Endothelial cell (in vitro differentiated cells): ENCODE measurements at regions not wholly inside any gene's neighbourhood (a gene's known extent, or its start where the extent isn't known, plus 50 kb on each side); places are given as distances from the start of the nearest gene placed in this dataset.

Experiments used
- DNase-seq: peaks from one replicate; pipeline ENCODE4 v3.0.0; 2021; ENCODE audit warnings: low spot score
- H3K27ac Mint-ChIP-seq: one replicate; pipeline ENCODE4 v1.8.0; 2021; ENCODE audit warnings: mixed read lengths, inconsistent platforms; ENCODE audit not compliant: unreplicated experiment
- H3K27me3 Mint-ChIP-seq: one replicate; pipeline ENCODE4 v1.8.0; 2021; ENCODE audit warnings: mild to moderate bottlenecking, moderate library complexity, mixed read lengths, inconsistent platforms; ENCODE audit not compliant: unreplicated experiment
- H3K36me3 Mint-ChIP-seq: one replicate; pipeline ENCODE4 v1.8.0; 2021; ENCODE audit warnings: mild to moderate bottlenecking, low read depth, mixed read lengths, inconsistent platforms; ENCODE audit not compliant: unreplicated experiment
- H3K4me1 Mint-ChIP-seq: one replicate; pipeline ENCODE4 v1.8.0; 2021; ENCODE audit warnings: mild to moderate bottlenecking, mixed read lengths, inconsistent platforms; ENCODE audit not compliant: unreplicated experiment
- H3K4me3 Mint-ChIP-seq: one replicate; pipeline ENCODE4 v1.8.0; 2021; ENCODE audit warnings: mild to moderate bottlenecking, mixed read lengths, inconsistent platforms; ENCODE audit not compliant: unreplicated experiment
- H3K9me3 Mint-ChIP-seq: one replicate; pipeline ENCODE4 v1.8.0; 2021; ENCODE audit warnings: mixed read lengths, inconsistent platforms; ENCODE audit not compliant: unreplicated experiment
- CTCF ChIP-seq: fragments of 200-600 bp; sonication (generic); IDR thresholded peaks from one replicate; pipeline ENCODE4 v1.5.0; 2021; ENCODE audit warnings: antibody characterized with exemption; ENCODE audit not compliant: unreplicated experiment

GRCh38 chr4:159010563-159011260, 92.2 kb upstream of the RAPGEF2 start:
- peaks cover 2% of the 10 kb centered on the region for H3K4me1 Mint-ChIP-seq
- H3K36me3 Mint-ChIP-seq = no peaks in the 10 kb centered on the region
- H3K27me3 Mint-ChIP-seq = peaks cover 1% of the 10 kb centered on the region
- no peak overlapping the region for H3K4me3 Mint-ChIP-seq
- DNase-seq = no peak
- H3K9me3 Mint-ChIP-seq = no peaks in the 10 kb centered on the region
- TF ChIP-seq CTCF = no peak
- no peak overlapping the region for H3K27ac Mint-ChIP-seq

GRCh38 chr4:159012381-159012780, 90.5 kb upstream of the RAPGEF2 start:
- no peak overlapping the region for H3K27ac Mint-ChIP-seq
- DNase-seq = no peak
- no peak overlapping the region for H3K4me3 Mint-ChIP-seq
- peaks cover 2% of the 10 kb centered on the region for H3K4me1 Mint-ChIP-seq
- no peaks in the 10 kb centered on the region for H3K36me3 Mint-ChIP-seq
- no peak for TF ChIP-seq CTCF
- no peaks in the 10 kb centered on the region for H3K27me3 Mint-ChIP-seq
- no peaks in the 10 kb centered on the region for H3K9me3 Mint-ChIP-seq

GRCh38 chr4:159013692-159014091, 89.2 kb upstream of the RAPGEF2 start:
- Mint-ChIP-seq H3K4me1 (peaks cover 2% of the 10 kb centered on the region), H3K4me3 (no peak overlapping the region), H3K9me3 (no peaks in the 10 kb centered on the region), H3K27me3 (no peaks in the 10 kb centered on the region), H3K36me3 (no peaks in the 10 kb centered on the region), H3K27ac (no peak overlapping the region)
- no peak for DNase-seq
- no peak for TF ChIP-seq CTCF

- Mint-ChIP-seq H3K9me3 (no peaks in the 10 kb centered on the region), H3K36me3 (no peaks in the 10 kb centered on the region), H3K27me3 (no peaks in the 10 kb centered on the region), H3K4me1 (peaks cover 8% of the 10 kb centered on the region), H3K4me3 (no peak overlapping the region), H3K27ac (no peak overlapping the region)
- TF ChIP-seq CTCF = no peak
- no peak for DNase-seq
Observed at GRCh38 chr4:159014859-159015258, 88.0 kb upstream of the RAPGEF2 start.

- H3K4me3 Mint-ChIP-seq = no peak overlapping the region
- peaks cover 1% of the 10 kb centered on the region for H3K27me3 Mint-ChIP-seq
- H3K36me3 Mint-ChIP-seq = no peaks in the 10 kb centered on the region
- TF ChIP-seq CTCF = no peak
- H3K9me3 Mint-ChIP-seq = no peaks in the 10 kb centered on the region
- no peak overlapping the region for H3K27ac Mint-ChIP-seq
- no peak for DNase-seq
- peaks cover 8% of the 10 kb centered on the region for H3K4me1 Mint-ChIP-seq
Observed at GRCh38 chr4:159015841-159016240, 87.0 kb upstream of the RAPGEF2 start.
